Loucy (cell line): ENCODE measurements at regions not wholly inside any gene's neighbourhood (a gene's known extent, or its start where the extent isn't known, plus 50 kb on each side); places are given as distances from the start of the nearest gene placed in this dataset.

Experiments used
- H2AFZ ChIP-seq: fragments of 200-600 bp; sonication (generic); 2 replicates; pipeline ENCODE4 v1.6.0; 2016; ENCODE audit warnings: antibody characterized with exemption, mild to moderate bottlenecking, low read length, moderate library complexity
- H3F3A ChIP-seq: fragments of 200-600 bp; 2 replicates; pipeline ENCODE4 v1.6.0; 2016; ENCODE audit warnings: antibody characterized with exemption, low read depth, mild to moderate bottlenecking
- H3K27me3 ChIP-seq: fragments of 200-600 bp; sonication (generic); 2 replicates; pipeline ENCODE4 v1.6.1; 2014; ENCODE audit warnings: low read length, mild to moderate bottlenecking; ENCODE audit not compliant: insufficient read depth, poor library complexity, severe bottlenecking
- H3K36me3 ChIP-seq: fragments of 200-600 bp; sonication (generic); 2 replicates; pipeline ENCODE4 v1.6.1; 2016; ENCODE audit warnings: low read length; ENCODE audit not compliant: insufficient read depth
- H3K4me1 ChIP-seq: fragments of 200-600 bp; sonication (generic); 2 replicates; pipeline ENCODE4 v1.5.1; 2014; ENCODE audit warnings: low read length, mild to moderate bottlenecking; ENCODE audit not compliant: insufficient read depth, poor library complexity, severe bottlenecking
- H3K4me2 ChIP-seq: fragments of 200-600 bp; sonication (generic); 2 replicates; pipeline ENCODE4 v1.6.0; 2014; ENCODE audit warnings: antibody characterized with exemption, low read length, low read depth, mild to moderate bottlenecking; ENCODE audit not compliant: poor library complexity, severe bottlenecking
- H3K4me3 ChIP-seq: fragments of 200-600 bp; sonication (generic); 2 replicates; pipeline ENCODE4 v1.5.1; 2014; ENCODE audit warnings: low read length, mild to moderate bottlenecking, mixed read lengths; ENCODE audit not compliant: poor library complexity, severe bottlenecking
- H3K79me2 ChIP-seq: fragments of 200-600 bp; sonication (generic); 2 replicates; pipeline ENCODE4 v1.6.1; 2014; ENCODE audit warnings: low read length; ENCODE audit not compliant: insufficient read depth
- H3K9ac ChIP-seq: fragments of 200-600 bp; sonication (generic); 2 replicates; pipeline ENCODE4 v1.6.0; 2014; ENCODE audit warnings: mild to moderate bottlenecking, low read depth, low read length, moderate library complexity; ENCODE audit not compliant: poor library complexity, severe bottlenecking
- H3K9me2 ChIP-seq: fragments of 200-600 bp; sonication (generic); replicated peaks from 2 replicates; pipeline ENCODE4 v1.6.1; 2016; ENCODE audit warnings: low read depth, low read length, mixed read lengths
- H3K9me3 ChIP-seq: fragments of 200-600 bp; sonication (generic); 2 replicates; pipeline ENCODE4 v1.6.1; 2014; ENCODE audit warnings: mild to moderate bottlenecking, antibody characterized with exemption, low read length, low read depth; ENCODE audit not compliant: insufficient read depth
- H4K20me1 ChIP-seq: fragments of 200-600 bp; sonication (generic); 2 replicates; pipeline ENCODE4 v1.6.0; 2014; ENCODE audit warnings: antibody characterized with exemption, low read length, mild to moderate bottlenecking; ENCODE audit not compliant: insufficient read depth, poor library complexity, severe bottlenecking
- CTCF ChIP-seq: fragments of 200-600 bp; sonication (generic); conservative IDR thresholded peaks from 2 replicates; pipeline ENCODE4 v1.5.1; 2014; ENCODE audit warnings: mild to moderate bottlenecking, antibody characterized with exemption, low read length
- EZH2phosphoT487 ChIP-seq: fragments of 200-600 bp; IDR thresholded peaks from 2 replicates; pipeline ENCODE4 v1.6.1; 2018; ENCODE audit warnings: antibody characterized with exemption, mild to moderate bottlenecking, moderate library complexity, borderline replicate concordance

- Histone ChIP-seq H4K20me1 (no peaks in the 10 kb centered on the region), H3K4me2 (no peak overlapping the region), H2AFZ (no peak overlapping the region), H3K79me2 (no peaks in the 10 kb centered on the region), H3F3A (no peaks in the 10 kb centered on the region), H3K27me3 (no peaks in the 10 kb centered on the region), H3K9ac (no peak overlapping the region), H3K9me2 (no peaks in the 10 kb centered on the region), H3K36me3 (no peaks in the 10 kb centered on the region), H3K9me3 (no peaks in the 10 kb centered on the region), H3K4me1 (peaks cover 9% of the 10 kb centered on the region), H3K4me3 (no peak overlapping the region)
- no peak for TF ChIP-seq EZH2phosphoT487
These were observed 237.7 kb upstream of the MEF2C start for GRCh38 chr5:89120719-89121118.

- no peaks in the 10 kb centered on the region for H3K27me3 ChIP-seq
- H4K20me1 ChIP-seq = no peaks in the 10 kb centered on the region
- no peak overlapping the region for H3K4me3 ChIP-seq
- no peak overlapping the region for H2AFZ ChIP-seq
- no peak overlapping the region for H3K9ac ChIP-seq
- no peak overlapping the region for H3K4me2 ChIP-seq
- no peaks in the 10 kb centered on the region for H3K79me2 ChIP-seq
- TF ChIP-seq CTCF (no peak), EZH2phosphoT487 (no peak)
- no peaks in the 10 kb centered on the region for H3K9me2 ChIP-seq
- H3K4me1 ChIP-seq = peaks cover 9% of the 10 kb centered on the region
- no peaks in the 10 kb centered on the region for H3F3A ChIP-seq
- no peaks in the 10 kb centered on the region for H3K36me3 ChIP-seq
- no peaks in the 10 kb centered on the region for H3K9me3 ChIP-seq
These were observed 234.2 kb upstream of the MEF2C start for GRCh38 chr5:89117124-89117644.

- H2AFZ ChIP-seq = no peak overlapping the region
- H3K9ac ChIP-seq = no peak overlapping the region
- no peaks in the 10 kb centered on the region for H3K36me3 ChIP-seq
- no peaks in the 10 kb centered on the region for H4K20me1 ChIP-seq
- H3K4me2 ChIP-seq = no peak overlapping the region
- H3K79me2 ChIP-seq = no peaks in the 10 kb centered on the region
- no peaks in the 10 kb centered on the region for H3K27me3 ChIP-seq
- TF ChIP-seq CTCF = no peak
- no peak for TF ChIP-seq EZH2phosphoT487
- H3K4me3 ChIP-seq = no peak overlapping the region
- no peaks in the 10 kb centered on the region for H3F3A ChIP-seq
- H3K9me3 ChIP-seq = no peaks in the 10 kb centered on the region
- H3K9me2 ChIP-seq = no peaks in the 10 kb centered on the region
- no peaks in the 10 kb centered on the region for H3K4me1 ChIP-seq
These were observed 228.1 kb upstream of the MEF2C start for GRCh38 chr5:89110916-89111646.

GRCh38 chr5:89106480-89106879 lies 223.5 kb upstream of the MEF2C start:
- no peaks in the 10 kb centered on the region for H3K79me2 ChIP-seq
- H3K4me2 ChIP-seq = no peak overlapping the region
- no peaks in the 10 kb centered on the region for H3K9me2 ChIP-seq
- H3K9ac ChIP-seq = no peak overlapping the region
- no peaks in the 10 kb centered on the region for H3K36me3 ChIP-seq
- no peaks in the 10 kb centered on the region for H3K9me3 ChIP-seq
- no peak for TF ChIP-seq EZH2phosphoT487
- TF ChIP-seq CTCF = no peak
- no peak overlapping the region for H3K4me3 ChIP-seq
- no peaks in the 10 kb centered on the region for H3K4me1 ChIP-seq
- no peak overlapping the region for H2AFZ ChIP-seq
- H3F3A ChIP-seq = no peaks in the 10 kb centered on the region
- no peaks in the 10 kb centered on the region for H3K27me3 ChIP-seq
- H4K20me1 ChIP-seq = no peaks in the 10 kb centered on the region
